ENCODE measurements at regions not wholly inside any gene's neighbourhood (a gene's known extent, or its start where the extent isn't known, plus 50 kb on each side); places are given as distances from the start of the nearest gene placed in this dataset.

- POLR2A ChIA-PET = interaction anchor here (0.8 kb wide), 1 partner anchor 9 kb away, joined by 3 read pairs; no protein-coding TSS in a partner anchor
- FAIRE-seq (no peak), DNase-seq (ENCODE audit: extremely low read depth in 1 of 4, low spot score in 3 of 4) (no peak), ATAC-seq (no peak)
- H3K27me3 ChIP-seq (ENCODE audit: control insufficient read depth in 2 of 2, insufficient read depth in 2 of 2, low read length in 2 of 2) = no peaks in the 10 kb centered on the region
- H3K4me2 ChIP-seq (ENCODE audit: insufficient read depth, low read length) = no peak overlapping the region
- H3K27ac ChIP-seq (ENCODE audit: extremely low read depth, low read depth, low read length) = no peak overlapping the region
- no TSS peak for BruUV-seq (replicated peaks)
- no peaks in the 10 kb centered on the region for H3K9me1 ChIP-seq (ENCODE audit: control insufficient read depth, insufficient read depth, low read length)
- in situ Hi-C loops (cut with MboI) (no loop called here), intact Hi-C loops (cut with micrococcal nuclease) (no loop called here)
- H3K4me3 ChIP-seq = no peak overlapping the region
- H3K36me3 ChIP-seq (ENCODE audit: control insufficient read depth, insufficient read depth, low read length) = no peaks in the 10 kb centered on the region
- no peak overlapping the region for H2AFZ ChIP-seq (ENCODE audit: low read depth, low read length)
- no peaks in the 10 kb centered on the region for H3K9me3 ChIP-seq (replicated peaks; ENCODE audit: control insufficient read depth, insufficient read depth, low read depth, low read length)
- CTCF ChIA-PET (ENCODE audit: low intra/inter-chr PET ratio) = no interaction called here
- H3K79me2 ChIP-seq (ENCODE audit: control insufficient read depth, insufficient read depth, low read length) = no peaks in the 10 kb centered on the region
- no peak overlapping the region for H3K9ac ChIP-seq (ENCODE audit: insufficient read depth in 1 of 2, low read depth in 2 of 2, low read length in 2 of 2)
- H4K20me1 ChIP-seq (replicated peaks; ENCODE audit: control insufficient read depth, insufficient read depth, low read length) = no peaks in the 10 kb centered on the region
- TF ChIP-seq, protein P1, sequence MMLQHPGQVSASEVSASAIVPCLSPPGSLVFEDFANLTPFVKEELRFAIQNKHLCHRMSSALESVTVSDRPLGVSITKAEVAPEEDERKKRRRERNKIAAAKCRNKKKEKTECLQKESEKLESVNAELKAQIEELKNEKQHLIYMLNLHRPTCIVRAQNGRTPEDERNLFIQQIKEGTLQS (IDR thresholded peaks at IDR 0.05) = peak; percentile 24; the same call in 1 of the 2 replicates
- TF ChIP-seq, protein P1 (CRISPR knock-in tag; conservative IDR thresholded peaks at IDR 0.05) = no peak
- TF ChIP-seq, protein P2, sequence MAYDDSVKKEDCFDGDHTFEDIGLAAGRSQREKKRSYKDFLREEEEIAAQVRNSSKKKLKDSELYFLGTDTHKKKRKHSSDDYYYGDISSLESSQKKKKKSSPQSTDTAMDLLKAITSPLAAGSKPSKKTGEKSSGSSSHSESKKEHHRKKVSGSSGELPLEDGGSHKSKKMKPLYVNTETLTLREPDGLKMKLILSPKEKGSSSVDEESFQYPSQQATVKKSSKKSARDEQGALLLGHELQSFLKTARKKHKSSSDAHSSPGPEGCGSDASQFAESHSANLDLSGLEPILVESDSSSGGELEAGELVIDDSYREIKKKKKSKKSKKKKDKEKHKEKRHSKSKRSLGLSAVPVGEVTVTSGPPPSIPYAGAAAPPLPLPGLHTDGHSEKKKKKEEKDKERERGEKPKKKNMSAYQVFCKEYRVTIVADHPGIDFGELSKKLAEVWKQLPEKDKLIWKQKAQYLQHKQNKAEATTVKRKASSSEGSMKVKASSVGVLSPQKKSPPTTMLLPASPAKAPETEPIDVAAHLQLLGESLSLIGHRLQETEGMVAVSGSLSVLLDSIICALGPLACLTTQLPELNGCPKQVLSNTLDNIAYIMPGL (CRISPR knock-in tag; IDR thresholded peaks at IDR 0.05) = no peak
- TF ChIP-seq CEBPG (CRISPR knock-in tag; IDR thresholded peaks at IDR 0.05) = no peak
- peak; percentile 60 to 71 for TF ChIP-seq CEBPG (tag; conservative IDR thresholded peaks at IDR 0.05 in 1 of 2, IDR thresholded peaks at IDR 0.05 in 1 of 2)
- no peak for TF ChIP-seq LCOR (CRISPR knock-in tag; IDR thresholded peaks at IDR 0.05)
- TF ChIP-seq, protein P3, sequence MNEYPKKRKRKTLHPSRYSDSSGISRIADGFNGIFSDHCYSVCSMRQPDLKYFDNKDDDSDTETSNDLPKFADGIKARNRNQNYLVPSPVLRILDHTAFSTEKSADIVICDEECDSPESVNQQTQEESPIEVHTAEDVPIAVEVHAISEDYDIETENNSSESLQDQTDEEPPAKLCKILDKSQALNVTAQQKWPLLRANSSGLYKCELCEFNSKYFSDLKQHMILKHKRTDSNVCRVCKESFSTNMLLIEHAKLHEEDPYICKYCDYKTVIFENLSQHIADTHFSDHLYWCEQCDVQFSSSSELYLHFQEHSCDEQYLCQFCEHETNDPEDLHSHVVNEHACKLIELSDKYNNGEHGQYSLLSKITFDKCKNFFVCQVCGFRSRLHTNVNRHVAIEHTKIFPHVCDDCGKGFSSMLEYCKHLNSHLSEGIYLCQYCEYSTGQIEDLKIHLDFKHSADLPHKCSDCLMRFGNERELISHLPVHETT (CRISPR knock-in tag; conservative IDR thresholded peaks at IDR 0.05 in 1 of 2, IDR thresholded peaks at IDR 0.05 in 1 of 2) = no peak
- no peak for TF ChIP-seq ZNF311 (CRISPR knock-in tag; IDR thresholded peaks at IDR 0.05)
- no peak for TF ChIP-seq SP1 (CRISPR knock-in tag; IDR thresholded peaks at IDR 0.05)
- TF ChIP-seq ADNP (tag; IDR thresholded peaks at IDR 0.05) = no peak
- no peaks in the 10 kb centered on the region for H3K4me1 ChIP-seq (replicated peaks in 1 of 2; ENCODE audit: control insufficient read depth in 2 of 2, insufficient read depth in 2 of 2, low read length in 2 of 2)
These were observed 174.2 kb downstream of the MID1IP1 start for GRCh38 chrX:38975368-38975942.
